ENCODE measurements at regions not wholly inside any gene's neighbourhood (a gene's known extent, or its start where the extent isn't known, plus 50 kb on each side); places are given as distances from the start of the nearest gene placed in this dataset.

DNA sequence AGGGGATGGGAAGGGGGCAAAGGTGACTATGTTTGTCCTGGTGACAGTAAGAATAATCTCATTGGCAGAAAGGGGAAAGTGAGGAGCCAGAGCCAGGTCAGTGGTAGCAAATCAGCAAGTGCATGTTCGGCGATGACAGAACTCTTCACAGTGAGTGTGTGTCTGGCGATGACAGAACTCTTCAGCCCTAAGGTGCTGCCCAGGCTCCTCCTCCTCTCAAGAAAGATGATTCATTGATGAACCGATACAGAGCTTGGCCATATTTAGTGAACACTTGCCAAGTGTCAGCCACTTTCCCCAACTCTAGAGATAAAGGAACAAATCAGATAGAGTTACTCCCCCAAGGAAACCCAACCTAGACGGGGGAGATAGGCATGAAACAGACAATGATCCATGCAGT lies 199.3 kb upstream of the UBL3 start:
- TF ChIP-seq POLR2A (IDR thresholded peaks at IDR 0.05; ENCODE audit: control extremely low read depth in 1 of 2, low read depth in 2 of 2, low read length in 2 of 2) = no peak
- no peak for TF ChIP-seq TEAD4 (IDR thresholded peaks at IDR 0.05; ENCODE audit: low read depth, low read length)
- TF ChIP-seq SP2 (IDR thresholded peaks at IDR 0.05; ENCODE audit: low read length) = no peak
- TF ChIP-seq, protein P1, sequence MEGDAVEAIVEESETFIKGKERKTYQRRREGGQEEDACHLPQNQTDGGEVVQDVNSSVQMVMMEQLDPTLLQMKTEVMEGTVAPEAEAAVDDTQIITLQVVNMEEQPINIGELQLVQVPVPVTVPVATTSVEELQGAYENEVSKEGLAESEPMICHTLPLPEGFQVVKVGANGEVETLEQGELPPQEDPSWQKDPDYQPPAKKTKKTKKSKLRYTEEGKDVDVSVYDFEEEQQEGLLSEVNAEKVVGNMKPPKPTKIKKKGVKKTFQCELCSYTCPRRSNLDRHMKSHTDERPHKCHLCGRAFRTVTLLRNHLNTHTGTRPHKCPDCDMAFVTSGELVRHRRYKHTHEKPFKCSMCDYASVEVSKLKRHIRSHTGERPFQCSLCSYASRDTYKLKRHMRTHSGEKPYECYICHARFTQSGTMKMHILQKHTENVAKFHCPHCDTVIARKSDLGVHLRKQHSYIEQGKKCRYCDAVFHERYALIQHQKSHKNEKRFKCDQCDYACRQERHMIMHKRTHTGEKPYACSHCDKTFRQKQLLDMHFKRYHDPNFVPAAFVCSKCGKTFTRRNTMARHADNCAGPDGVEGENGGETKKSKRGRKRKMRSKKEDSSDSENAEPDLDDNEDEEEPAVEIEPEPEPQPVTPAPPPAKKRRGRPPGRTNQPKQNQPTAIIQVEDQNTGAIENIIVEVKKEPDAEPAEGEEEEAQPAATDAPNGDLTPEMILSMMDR (IDR thresholded peaks at IDR 0.05; ENCODE audit: control extremely low read depth in 1 of 3, insufficient read depth in 1 of 3, low read depth in 1 of 3, low read length in 3 of 3) = no peak
- TF ChIP-seq SIRT6 (IDR thresholded peaks at IDR 0.05; ENCODE audit: low read length) = no peak
- no peak for TF ChIP-seq POLR2AphosphoS5 (IDR thresholded peaks at IDR 0.05; ENCODE audit: low read depth, low read length)
- TF ChIP-seq TCF12 (IDR thresholded peaks at IDR 0.05; ENCODE audit: low read depth, low read length) = no peak
- TF ChIP-seq GTF2F1 (IDR thresholded peaks at IDR 0.05; ENCODE audit: borderline replicate concordance, low read depth, low read length) = no peak
- TF ChIP-seq, protein P2, sequence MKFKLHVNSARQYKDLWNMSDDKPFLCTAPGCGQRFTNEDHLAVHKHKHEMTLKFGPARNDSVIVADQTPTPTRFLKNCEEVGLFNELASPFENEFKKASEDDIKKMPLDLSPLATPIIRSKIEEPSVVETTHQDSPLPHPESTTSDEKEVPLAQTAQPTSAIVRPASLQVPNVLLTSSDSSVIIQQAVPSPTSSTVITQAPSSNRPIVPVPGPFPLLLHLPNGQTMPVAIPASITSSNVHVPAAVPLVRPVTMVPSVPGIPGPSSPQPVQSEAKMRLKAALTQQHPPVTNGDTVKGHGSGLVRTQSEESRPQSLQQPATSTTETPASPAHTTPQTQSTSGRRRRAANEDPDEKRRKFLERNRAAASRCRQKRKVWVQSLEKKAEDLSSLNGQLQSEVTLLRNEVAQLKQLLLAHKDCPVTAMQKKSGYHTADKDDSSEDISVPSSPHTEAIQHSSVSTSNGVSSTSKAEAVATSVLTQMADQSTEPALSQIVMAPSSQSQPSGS (IDR thresholded peaks at IDR 0.05; ENCODE audit: low read length) = no peak
- no peak for TF ChIP-seq TAF1 (IDR thresholded peaks at IDR 0.05; ENCODE audit: low read depth, low read length)
- TF ChIP-seq EZH2 (IDR thresholded peaks at IDR 0.05; ENCODE audit: low read depth, low read length, severe bottlenecking) = no peak
- no peak for TF ChIP-seq CEBPB (IDR thresholded peaks at IDR 0.05; ENCODE audit: low read depth, low read length)
- TF ChIP-seq POU5F1 (IDR thresholded peaks at IDR 0.05; ENCODE audit: low read depth, low read length) = no peak
